NCI-H2171 treated with DMSO at 0.1 percent for 48 hours (cell line): ENCODE measurements at regions not wholly inside any gene's neighbourhood (a gene's known extent, or its start where the extent isn't known, plus 50 kb on each side); places are given as distances from the start of the nearest gene placed in this dataset.

Source experiments
- DNase-seq: peaks from one replicate; lab custom pipeline; 2025; lab: John Stamatoyannopoulos, UW

- no peak for DNase-seq
Measured at GRCh38 chr1:30609336-30609998, 113.9 kb downstream of the MATN1 start.

DNA sequence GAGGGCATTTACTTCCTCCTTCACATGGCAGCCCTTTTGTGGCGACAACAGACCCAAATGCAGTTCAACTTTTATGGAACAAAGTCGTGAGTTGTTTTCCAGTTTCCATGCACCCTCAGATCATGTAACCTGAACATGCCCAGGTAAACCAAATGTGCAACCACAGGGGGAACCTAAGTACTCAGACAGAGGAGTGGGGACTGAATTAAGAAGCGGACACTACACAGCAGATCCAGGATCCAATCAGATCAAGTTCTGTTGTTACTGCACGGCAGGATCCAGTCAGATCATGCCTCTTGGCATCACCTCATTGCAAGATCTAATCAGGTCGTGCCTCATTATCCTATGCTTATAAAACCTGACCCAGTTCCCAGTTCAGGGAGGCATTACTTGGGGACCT is 115.7 kb downstream of the MATN1 start:
- no peak for DNase-seq

DNA sequence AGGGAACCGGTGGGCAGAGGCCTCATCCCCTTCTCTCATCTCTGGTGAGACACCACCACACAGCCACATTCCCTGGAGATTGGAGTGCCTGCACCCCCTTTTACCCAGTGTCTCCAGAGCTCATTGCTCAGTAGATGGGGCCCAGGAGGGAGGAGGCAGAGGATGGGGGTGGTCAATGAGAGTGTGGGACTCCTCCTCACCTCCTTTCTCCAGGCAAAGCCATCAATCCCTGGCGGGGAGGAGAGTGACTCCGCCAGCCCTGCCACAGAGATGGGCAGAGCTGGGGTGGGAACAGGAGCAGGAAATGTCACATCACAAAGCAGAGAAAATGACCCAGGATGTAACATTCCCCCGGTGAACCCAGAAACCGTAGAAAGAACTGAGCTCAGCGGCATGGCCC is 117.2 kb downstream of the MATN1 start:
- DNase-seq, result no peak

DNA sequence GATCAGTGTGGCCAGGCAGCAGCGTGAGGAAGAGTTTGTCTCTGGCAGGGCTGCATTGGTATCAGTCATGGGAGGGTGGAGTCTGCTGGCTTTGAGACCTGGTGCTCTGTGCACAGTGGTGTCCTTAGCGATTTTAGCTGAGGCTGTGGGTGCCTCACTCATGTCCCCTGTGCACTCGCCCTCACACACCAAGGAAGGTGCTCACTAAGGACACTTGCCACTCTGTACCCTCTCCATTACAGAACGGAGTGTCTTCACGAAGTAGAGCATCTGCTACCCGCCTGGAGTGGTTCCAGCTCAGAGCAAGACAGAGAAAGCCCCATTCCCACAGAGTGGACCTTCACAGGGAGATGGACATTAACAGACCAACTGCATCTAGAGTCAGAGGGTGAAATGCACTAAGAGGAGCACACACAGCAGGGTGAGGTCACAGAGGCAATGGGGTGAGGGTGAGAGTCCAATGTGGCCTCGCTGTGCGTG is 117.9 kb downstream of the MATN1 start:
- DNase-seq, result no peak

GRCh38 chr1:30604801-30605440 is 118.5 kb downstream of the MATN1 start:
- no peak for DNase-seq

DNA sequence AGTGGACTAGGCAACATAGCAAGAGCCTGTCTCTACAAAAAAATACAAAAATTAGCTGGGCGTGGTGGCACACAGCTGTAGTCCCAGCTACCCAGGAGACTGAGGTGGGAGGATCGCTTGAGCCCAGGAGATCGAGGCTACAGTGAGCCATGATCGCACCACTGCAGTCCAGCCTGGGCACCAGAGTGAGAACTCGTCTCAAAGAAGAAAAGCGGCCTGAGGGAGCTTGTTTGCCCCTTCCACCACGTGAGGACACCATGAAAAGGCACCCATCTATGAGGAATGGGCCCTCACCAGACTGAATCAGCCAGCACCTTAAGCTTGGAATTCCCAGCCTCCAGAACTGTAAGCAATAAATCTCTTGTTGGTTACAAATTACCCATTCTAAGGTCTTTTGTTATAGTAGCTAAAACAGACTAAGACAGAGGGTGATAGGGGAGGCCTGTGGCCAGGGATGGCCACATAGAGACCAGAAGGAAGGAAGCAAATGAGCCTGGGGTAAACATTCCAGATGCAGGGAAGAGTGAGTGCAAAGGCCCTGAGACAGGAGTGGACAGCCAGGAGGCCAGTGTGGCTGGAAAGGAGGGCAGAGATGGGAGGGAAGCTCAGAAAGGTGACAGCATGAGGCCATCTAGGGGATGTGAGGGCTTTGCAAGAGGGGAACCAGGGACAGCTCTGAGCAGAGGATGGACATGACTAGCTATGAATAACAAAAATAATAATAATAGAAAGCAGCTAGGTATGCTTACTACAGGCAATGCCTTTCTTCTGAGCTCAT is 120.1 kb downstream of the MATN1 start:
- no peak for DNase-seq

DNA sequence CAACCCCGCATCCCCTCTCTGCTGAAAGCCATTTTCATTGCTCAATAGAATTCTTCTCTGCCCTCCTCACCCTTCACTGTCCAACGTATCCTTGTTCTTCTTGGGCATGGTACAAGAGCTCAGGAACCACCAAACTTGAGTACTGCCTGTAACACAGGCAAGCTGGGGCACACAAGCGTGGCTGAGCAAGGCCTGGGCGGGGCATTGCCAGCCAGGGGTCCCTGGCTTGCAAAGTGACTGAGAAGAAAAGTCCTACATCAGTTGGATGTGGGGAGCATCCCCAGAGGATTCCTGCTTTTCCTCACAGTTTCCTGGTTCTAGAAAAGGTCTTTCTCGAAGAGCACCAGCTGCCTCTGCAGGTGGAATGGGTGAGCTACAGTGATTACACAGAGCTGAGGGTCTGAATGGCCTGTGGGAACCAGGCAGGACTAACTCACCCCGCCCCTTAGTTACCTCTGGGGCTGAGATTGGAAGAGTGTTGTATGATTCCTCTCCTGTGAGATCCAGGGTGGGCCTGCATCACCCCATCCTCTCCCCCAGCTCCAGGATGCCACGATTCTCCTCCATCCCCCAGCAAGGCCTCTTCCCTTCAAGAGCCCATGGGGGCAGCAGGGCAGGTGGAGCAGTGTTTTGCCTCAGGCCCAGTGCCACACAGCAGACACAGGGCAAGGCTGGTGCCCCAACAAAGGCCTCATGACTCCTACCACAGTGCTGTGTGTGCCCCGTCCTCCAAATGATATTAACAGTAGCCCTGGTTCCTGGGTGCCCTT is 121.9 kb downstream of the MATN1 start:
- no peak for DNase-seq

GRCh38 chr1:30600706-30601105 is 122.7 kb downstream of the MATN1 start:
- no peak for DNase-seq

GRCh38 chr1:30600258-30600657 is 123.1 kb downstream of the MATN1 start:
- no peak for DNase-seq

DNA sequence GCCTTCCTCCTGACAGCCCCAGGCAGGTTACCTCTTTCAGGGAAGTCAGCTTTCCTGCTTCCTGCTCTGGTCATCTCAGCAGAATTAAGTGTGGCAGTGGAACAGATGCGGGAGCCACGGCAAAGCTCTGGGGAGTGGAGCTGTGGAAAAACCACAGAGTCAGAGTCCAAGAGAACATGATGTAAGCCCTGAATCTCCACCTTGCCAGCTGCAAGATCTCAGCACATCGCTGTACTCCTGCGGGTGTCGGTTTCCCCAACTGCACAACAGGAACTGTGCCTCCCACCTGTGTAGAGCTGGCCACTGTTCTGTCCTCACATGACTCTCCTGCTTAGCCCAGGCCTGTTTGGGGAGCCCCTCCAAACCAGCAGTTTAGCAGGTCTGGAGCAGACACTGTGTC is 123.7 kb downstream of the MATN1 start:
- no peak for DNase-seq

- DNase-seq, result no peak
Measured at GRCh38 chr1:30598571-30599114, 124.7 kb downstream of the MATN1 start.

DNA sequence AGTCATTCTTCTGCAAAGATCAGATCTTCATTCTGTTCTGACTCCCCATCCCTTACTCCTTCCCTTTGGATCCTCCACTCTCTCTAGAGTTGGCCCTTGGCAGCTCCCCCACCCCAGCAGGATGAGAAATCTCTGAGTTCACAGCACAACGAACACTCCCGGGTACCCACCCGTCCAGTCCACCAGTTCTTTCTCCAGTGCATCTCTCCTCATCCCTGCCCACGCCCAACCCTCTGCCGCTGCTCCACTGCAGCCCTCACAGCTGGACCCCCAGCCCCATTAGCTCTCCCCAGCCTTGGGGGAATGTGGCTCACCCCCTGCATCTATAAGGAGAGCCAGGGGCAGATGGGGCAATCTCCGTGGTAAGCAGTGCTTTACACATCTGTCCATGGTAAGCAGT is 125.7 kb downstream of the MATN1 start:
- no peak for DNase-seq

DNA sequence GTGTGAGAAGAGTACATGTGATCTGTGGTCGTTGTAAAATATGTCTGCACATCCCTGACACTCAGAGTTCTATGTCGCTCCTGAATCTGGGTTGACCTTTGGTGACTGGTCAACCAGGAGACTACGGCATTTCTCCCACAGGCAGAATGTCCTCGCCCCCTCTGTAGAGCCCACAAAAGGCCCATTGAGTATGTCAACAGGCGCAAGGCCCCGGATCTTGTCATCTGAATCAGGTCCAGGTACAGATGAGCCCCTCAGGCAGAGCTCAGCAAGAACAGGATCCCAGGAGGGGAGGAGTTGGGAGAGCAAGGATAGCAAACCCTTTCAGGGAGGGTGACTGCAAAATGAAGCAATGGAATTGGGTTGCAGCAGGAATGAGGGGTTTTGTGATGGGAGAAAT is 126.5 kb downstream of the MATN1 start:
- no peak for DNase-seq

DNA sequence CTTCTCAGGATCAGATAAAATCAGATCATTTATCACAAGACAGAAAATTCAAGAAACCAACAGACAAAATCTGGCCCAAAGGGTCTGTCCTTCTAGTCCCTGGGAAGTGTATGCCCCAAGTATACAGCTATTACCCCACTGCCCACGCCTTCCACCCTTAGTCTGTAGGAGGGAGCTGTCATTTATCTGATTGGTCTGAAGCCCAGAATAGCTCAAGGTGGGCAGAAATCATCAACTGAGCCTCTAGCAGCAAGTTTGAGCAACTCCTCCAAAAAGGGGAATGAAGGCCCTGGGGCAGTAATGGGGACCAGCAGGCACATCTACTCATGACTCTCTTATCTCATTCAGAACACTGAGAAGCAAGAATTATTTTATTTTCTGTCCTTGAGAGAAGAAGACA is 126.9 kb downstream of the MATN1 start:
- no peak for DNase-seq

DNA sequence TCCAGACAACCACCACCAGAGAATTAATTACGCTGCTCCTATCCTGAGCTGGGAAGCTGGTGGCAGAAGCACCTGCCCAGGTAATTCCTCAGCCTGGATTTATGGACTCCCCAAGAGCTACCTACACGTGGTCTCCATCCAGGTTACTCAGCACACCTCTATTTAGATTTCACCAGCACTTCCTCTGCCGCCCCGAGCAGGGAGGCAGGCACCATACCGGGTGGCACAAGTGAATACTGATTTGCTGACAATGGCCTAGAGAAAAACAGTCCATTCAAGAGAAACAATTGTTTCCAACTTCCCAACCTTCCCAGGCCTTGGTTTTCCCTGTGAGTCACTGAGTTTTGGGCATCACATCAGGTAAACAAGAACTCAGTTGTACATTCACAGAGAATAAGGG is 134.3 kb downstream of the MATN1 start:
- DNase-seq, result no peak

DNA sequence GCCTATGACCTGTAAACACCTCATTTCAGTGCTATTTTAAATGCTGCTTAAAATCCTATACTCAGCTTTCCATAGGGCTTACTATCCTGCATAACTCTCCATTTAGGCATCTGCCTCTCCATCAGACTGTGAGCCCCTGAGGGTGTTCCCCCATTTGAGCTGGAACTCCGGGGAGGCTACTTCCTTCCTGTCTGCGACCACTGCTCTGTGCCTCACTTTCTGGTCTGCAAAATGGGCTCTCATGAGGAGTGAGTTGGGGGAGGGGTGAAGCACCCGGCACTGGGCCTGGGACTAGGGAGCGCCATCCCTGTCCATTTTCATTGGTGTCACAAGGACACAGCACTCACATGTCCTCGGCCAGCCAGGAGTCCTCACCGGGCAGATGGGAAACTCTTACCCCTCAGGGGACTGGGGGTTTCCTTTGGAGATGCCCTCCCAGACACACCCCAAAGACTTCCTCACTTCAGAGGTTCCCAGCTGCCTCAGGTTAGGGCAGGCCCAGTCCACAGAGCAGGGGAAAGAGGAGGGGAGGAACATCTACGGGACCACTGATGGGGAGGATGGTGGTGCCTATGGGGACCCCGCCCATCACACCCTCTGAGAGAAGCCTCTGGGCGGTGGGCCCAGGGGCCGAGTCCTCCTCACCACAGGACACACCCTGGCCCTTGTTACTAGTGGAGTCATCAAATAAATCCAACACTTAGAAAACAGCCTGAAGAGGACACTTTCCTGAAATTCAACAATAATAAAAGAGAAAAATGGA is 134.9 kb downstream of the MATN1 start:
- no peak for DNase-seq

DNA sequence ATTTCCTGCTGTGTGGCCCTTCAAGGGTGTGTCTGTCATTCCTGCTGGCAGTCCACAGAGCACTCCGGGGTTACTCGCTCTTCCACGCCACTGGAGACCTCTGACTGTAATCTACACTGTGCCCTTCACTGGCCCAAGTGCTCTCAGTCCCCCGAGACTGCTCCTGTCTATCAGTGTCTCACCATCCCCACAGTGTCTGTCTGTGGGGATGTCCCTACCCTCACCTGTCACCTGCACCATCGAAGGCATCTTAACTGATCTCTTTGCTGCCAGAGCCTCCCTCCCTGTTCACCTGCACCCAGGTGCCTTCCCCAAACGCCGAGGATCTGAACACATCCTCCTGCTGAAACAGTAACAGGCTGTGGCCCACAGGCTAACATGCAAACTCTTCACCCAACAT is 136.7 kb downstream of the MATN1 start:
- DNase-seq, result no peak

DNA sequence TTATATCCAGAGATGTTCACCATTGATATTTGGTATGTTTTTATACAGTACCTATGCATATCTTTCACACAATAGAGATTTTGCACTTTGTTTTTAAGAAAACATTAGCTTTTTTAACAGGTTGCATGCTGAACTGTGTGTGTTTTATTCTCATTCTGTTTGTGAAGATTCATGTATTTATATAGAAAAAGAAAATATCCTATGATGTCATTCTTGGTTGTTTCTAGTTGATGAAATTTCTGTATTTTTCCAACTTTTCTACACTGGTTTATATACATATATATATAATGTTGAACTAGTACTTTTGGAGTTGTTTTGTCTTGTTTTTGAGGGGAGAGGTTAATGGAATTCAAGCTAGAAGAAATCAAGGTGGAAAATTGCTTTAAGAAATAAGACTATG is 143.8 kb downstream of the MATN1 start:
- no peak for DNase-seq

DNA sequence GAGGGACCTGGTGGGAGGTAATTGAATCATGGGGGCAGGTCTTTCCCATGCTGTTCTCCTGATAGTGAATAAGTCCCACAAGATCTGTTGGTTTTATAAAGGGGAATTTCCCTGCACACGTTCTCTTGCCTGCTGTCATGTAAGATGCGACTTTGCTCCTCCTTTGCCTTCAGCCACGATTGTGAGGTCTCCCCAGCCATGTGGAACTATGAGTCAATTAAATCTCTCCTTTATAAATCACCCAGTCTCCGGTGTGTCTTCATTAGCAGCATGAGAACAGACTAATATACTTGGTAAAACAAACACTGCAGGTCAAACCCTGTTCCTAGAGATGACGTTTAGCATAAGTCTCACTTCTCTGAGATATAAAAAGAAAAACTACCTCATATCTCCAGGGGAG is 148.3 kb downstream of the MATN1 start:
- DNase-seq, result no peak

GRCh38 chr1:30572192-30572591 is 151.2 kb downstream of the MATN1 start:
- DNase-seq, result no peak

- no peak for DNase-seq
Measured at GRCh38 chr1:30571380-30571779, 152.0 kb downstream of the MATN1 start.
